Sigmoid colon (tissue), 4 donors: ENCODE measurements at regions not wholly inside any gene's neighbourhood (a gene's known extent, or its start where the extent isn't known, plus 50 kb on each side); places are given as distances from the start of the nearest gene placed in this dataset.

Experiments used
- EP300 ChIP-seq, 4 donors: sonication (generic); formaldehyde crosslinking; IDR thresholded peaks; one replicate each; pipeline ENCODE4 v1.6.1; 2017; ENCODE audit warnings: antibody characterized with exemption in 4 of 4
- POLR2A ChIP-seq, 2 donors: fragments of 450-650 bp; IDR thresholded peaks; one replicate each; pipeline ENCODE4 v1.6.1; 2016; ENCODE audit warnings: antibody characterized with exemption in 2 of 2, mild to moderate bottlenecking in 2 of 2, moderate library complexity in 2 of 2
- POLR2AphosphoS5 ChIP-seq, 4 donors: sonication (generic); formaldehyde crosslinking; IDR thresholded peaks; one replicate each; pipeline ENCODE4 v1.6.1; 2017; ENCODE audit warnings: antibody characterized with exemption in 4 of 4
- TF ChIP-seq, protein P1 (sequence below), 4 experiments: fragments of 450-650 bp in 3 of 4; fragments of 200-600 bp in 1 of 4; IDR thresholded peaks; one replicate each; pipeline ENCODE4 v1.5.1; 2016 to 2019; ENCODE audit warnings: antibody characterized with exemption in 4 of 4, mild to moderate bottlenecking in 3 of 4, moderate library complexity in 2 of 4

DNA sequence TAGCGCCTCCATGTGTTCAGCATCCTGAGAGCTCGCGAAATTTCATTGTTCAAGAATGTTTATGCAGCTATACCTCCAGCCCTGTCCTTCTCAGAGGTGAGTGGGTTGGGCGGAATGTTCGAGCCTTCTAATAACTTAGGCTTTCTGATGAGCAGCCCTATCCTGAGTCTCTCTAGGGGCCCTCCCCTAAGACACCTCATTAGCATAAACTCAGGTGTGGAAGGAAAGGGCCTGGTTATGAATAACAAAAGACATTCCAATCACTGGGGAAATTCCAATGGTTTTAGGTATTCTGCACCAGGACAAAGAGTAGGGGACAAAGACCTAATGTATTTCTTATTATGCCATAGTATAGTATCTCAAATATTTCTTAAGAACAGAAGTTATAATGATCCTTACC is 138.1 kb upstream of the PDZRN3 start:
- TF ChIP-seq POLR2A (IDR thresholded peaks at IDR 0.05) (no peak), POLR2AphosphoS5 (IDR thresholded peaks at IDR 0.05) (no peak), EP300 (IDR thresholded peaks at IDR 0.05) (no peak)
- TF ChIP-seq, protein P1, sequence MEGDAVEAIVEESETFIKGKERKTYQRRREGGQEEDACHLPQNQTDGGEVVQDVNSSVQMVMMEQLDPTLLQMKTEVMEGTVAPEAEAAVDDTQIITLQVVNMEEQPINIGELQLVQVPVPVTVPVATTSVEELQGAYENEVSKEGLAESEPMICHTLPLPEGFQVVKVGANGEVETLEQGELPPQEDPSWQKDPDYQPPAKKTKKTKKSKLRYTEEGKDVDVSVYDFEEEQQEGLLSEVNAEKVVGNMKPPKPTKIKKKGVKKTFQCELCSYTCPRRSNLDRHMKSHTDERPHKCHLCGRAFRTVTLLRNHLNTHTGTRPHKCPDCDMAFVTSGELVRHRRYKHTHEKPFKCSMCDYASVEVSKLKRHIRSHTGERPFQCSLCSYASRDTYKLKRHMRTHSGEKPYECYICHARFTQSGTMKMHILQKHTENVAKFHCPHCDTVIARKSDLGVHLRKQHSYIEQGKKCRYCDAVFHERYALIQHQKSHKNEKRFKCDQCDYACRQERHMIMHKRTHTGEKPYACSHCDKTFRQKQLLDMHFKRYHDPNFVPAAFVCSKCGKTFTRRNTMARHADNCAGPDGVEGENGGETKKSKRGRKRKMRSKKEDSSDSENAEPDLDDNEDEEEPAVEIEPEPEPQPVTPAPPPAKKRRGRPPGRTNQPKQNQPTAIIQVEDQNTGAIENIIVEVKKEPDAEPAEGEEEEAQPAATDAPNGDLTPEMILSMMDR (IDR thresholded peaks at IDR 0.05): no peak
